Uterus (tissue), 3 donors: ENCODE measurements at regions not wholly inside any gene's neighbourhood (a gene's known extent, or its start where the extent isn't known, plus 50 kb on each side); places are given as distances from the start of the nearest gene placed in this dataset.

Experiments used
- DNase-seq, 2 donors: peaks; one replicate each; pipeline ENCODE4 v3.0.0-alpha.2; 2019 to 2020
- H3K27ac ChIP-seq, 2 donors: fragments of 200-600 bp; sonication (generic); 1 replicate in 1 of 2; 2 replicates in 1 of 2; pipeline ENCODE4 v1.5.1; 2016 to 2018
- H3K27me3 ChIP-seq, 2 donors: fragments of 200-600 bp; sonication (generic); one replicate each; pipeline ENCODE4 v1.5.1; 2018 to 2019; ENCODE audit warnings: control low read depth in 1 of 2
- H3K36me3 ChIP-seq, 2 donors: fragments of 200-600 bp; sonication (generic); one replicate each; pipeline ENCODE4 v1.5.1; 2019; ENCODE audit warnings: control low read depth in 1 of 2
- H3K4me1 ChIP-seq, 2 donors: fragments of 200-600 bp; sonication (generic); one replicate each; pipeline ENCODE4 v1.5.1; 2018 to 2019; ENCODE audit warnings: control low read depth in 1 of 2
- H3K4me3 ChIP-seq, 2 donors: fragments of 200-600 bp; sonication (generic); 1 replicate in 1 of 2; 2 replicates in 1 of 2; pipeline ENCODE4 v1.5.1; 2018 to 2019; ENCODE audit warnings: mild to moderate bottlenecking in 1 of 2
- H3K9me3 ChIP-seq, 2 donors: fragments of 200-600 bp; sonication (generic); one replicate each; pipeline ENCODE4 v1.5.1; 2019; ENCODE audit warnings: control low read depth in 1 of 2
- POLR2A ChIP-seq, 2 donors: fragments of 450-650 bp; IDR thresholded peaks; one replicate each; pipeline ENCODE4 v1.6.1; 2016; ENCODE audit warnings: antibody characterized with exemption in 2 of 2, mild to moderate bottlenecking in 1 of 2, moderate library complexity in 1 of 2
- intact Hi-C: fragments of 100-400 bp; cut with DNase I; formaldehyde crosslinking; loops from one replicate; pipeline ENCODE4 v1.15.1; 2023; ENCODE audit warnings: low total_unique reads
- TF ChIP-seq, protein P1 (sequence below), 4 experiments: fragments of 200-600 bp in 2 of 4; fragments of 450-650 bp in 2 of 4; sonication (generic) in 2 of 4; IDR thresholded peaks; one replicate each; pipeline ENCODE4 v1.5.1; 2016 to 2019; ENCODE audit warnings: antibody characterized with exemption in 4 of 4, mild to moderate bottlenecking in 2 of 4, moderate library complexity in 1 of 4
- donor health status: DM: yes; HTN: yes; CAD: no.

GRCh38 chr7:156094350-156095146, 282.3 kb upstream of the SHH start:
- Histone ChIP-seq H3K9me3 (no peaks in the 10 kb centered on the region), H3K4me1 (no peaks in the 10 kb centered on the region), H3K36me3 (no peaks in the 10 kb centered on the region), H3K27me3 (no peaks in the 10 kb centered on the region), H3K27ac (no peak overlapping the region), H3K4me3 (no peak overlapping the region)
- no peak for TF ChIP-seq POLR2A (IDR thresholded peaks at IDR 0.05)
- TF ChIP-seq, protein P1, sequence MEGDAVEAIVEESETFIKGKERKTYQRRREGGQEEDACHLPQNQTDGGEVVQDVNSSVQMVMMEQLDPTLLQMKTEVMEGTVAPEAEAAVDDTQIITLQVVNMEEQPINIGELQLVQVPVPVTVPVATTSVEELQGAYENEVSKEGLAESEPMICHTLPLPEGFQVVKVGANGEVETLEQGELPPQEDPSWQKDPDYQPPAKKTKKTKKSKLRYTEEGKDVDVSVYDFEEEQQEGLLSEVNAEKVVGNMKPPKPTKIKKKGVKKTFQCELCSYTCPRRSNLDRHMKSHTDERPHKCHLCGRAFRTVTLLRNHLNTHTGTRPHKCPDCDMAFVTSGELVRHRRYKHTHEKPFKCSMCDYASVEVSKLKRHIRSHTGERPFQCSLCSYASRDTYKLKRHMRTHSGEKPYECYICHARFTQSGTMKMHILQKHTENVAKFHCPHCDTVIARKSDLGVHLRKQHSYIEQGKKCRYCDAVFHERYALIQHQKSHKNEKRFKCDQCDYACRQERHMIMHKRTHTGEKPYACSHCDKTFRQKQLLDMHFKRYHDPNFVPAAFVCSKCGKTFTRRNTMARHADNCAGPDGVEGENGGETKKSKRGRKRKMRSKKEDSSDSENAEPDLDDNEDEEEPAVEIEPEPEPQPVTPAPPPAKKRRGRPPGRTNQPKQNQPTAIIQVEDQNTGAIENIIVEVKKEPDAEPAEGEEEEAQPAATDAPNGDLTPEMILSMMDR (IDR thresholded peaks at IDR 0.05): no peak
- no peak for DNase-seq
- intact Hi-C loops: no loop called here

DNA sequence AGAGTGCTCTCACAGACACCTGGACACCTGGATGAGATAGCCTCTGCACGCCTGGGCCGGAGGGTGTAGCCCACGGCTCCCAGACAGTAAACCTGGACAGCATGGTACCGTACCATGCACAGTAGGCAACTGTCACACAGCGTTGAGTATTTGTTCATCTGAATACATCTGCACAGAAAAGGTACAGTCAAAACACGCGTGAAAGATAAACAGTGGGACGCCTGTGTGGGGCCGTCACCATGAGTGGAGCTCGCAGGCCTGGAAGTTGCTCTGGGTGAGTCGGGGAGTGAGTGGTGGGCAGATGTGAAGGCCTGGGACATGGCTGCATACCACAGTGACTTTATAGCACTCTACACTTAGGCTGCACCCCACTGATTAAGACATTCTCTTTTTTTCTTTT, 280.0 kb upstream of the SHH start:
- H3K9me3 ChIP-seq: no peaks in the 10 kb centered on the region

DNA sequence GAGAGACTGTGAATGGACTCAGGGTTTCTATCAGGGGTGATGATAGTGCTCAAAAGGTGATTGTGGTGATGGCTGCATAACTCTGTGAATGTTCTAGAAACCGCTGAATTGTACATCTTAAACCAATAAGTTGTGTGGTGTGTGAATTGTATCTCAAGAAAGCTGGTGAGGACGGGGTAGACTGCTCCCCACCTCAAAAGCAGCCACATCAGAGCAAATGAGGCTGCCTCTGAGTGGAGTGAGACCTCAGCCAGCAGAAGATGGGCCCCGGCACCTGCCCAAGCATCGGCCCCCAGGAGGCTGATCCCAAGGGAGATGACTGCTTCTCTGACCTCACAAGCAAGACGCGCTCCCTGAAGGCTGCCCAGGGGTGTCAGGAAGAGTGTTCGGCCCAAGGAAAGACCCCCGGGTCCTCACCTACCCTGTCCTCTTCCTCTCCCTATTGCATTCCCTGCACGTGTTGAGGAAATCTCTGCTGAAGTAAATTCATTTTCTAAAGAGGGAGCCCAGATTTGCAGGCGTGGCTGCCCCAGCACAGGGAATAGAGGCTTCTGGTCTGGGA, 279.3 kb upstream of the SHH start:
- TF ChIP-seq, protein P1 (IDR thresholded peaks at IDR 0.05): no peak
- no peak for TF ChIP-seq POLR2A (IDR thresholded peaks at IDR 0.05)
- Histone ChIP-seq H3K36me3 (no peaks in the 10 kb centered on the region), H3K27me3 (no peaks in the 10 kb centered on the region), H3K27ac (no peak overlapping the region), H3K9me3 (no peaks in the 10 kb centered on the region), H3K4me1 (no peaks in the 10 kb centered on the region), H3K4me3 (no peak overlapping the region)
- no peak for DNase-seq
- intact Hi-C loops: no loop called here

More for the DNA sequence above, 280.0 kb upstream of the SHH start:
- Histone ChIP-seq H3K4me1 (no peaks in the 10 kb centered on the region), H3K36me3 (no peaks in the 10 kb centered on the region), H3K4me3 (no peak overlapping the region), H3K27ac (no peak overlapping the region), H3K27me3 (no peaks in the 10 kb centered on the region)
- TF ChIP-seq POLR2A (IDR thresholded peaks at IDR 0.05): no peak
- TF ChIP-seq, protein P1 (IDR thresholded peaks at IDR 0.05): no peak
- intact Hi-C loops: no loop called here
- DNase-seq: no peak

- Histone ChIP-seq H3K27me3 (no peaks in the 10 kb centered on the region), H3K4me3 (no peak overlapping the region), H3K27ac (no peak overlapping the region), H3K9me3 (no peaks in the 10 kb centered on the region), H3K4me1 (no peaks in the 10 kb centered on the region), H3K36me3 (no peaks in the 10 kb centered on the region)
- no peak for DNase-seq
- TF ChIP-seq, protein P1 (IDR thresholded peaks at IDR 0.05): no peak
- TF ChIP-seq POLR2A (IDR thresholded peaks at IDR 0.05): no peak
- intact Hi-C loops: no loop called here
Observed at GRCh38 chr7:156090988-156091387, 278.7 kb upstream of the SHH start.

DNA sequence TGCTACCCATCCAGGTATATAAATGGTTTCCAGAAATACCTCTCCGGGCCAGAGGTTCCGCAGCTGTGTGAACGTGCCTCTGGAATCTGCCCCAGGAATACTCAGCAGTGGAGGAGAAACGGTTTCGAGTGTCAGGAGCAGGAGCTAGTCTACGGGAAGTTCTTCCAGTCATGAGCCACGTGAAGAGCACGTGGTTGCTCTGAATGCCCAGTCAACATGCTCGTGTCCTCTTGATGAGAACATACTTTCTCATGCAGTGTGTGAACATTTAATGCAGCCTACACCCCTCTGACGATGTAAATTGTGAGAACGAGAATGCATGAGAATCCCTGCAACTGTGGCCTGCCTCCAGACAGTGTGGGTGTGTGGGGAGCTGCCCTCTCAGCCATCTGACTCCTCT, 277.0 kb upstream of the SHH start:
- H3K4me3 ChIP-seq: no peak overlapping the region
- no peak for DNase-seq
- H3K27ac ChIP-seq: no peak overlapping the region
- H3K9me3 ChIP-seq: no peaks in the 10 kb centered on the region
- no peaks in the 10 kb centered on the region for H3K36me3 ChIP-seq
- intact Hi-C loops: no loop called here
- H3K27me3 ChIP-seq: no peaks in the 10 kb centered on the region
- TF ChIP-seq, protein P1 (IDR thresholded peaks at IDR 0.05): no peak
- TF ChIP-seq POLR2A (IDR thresholded peaks at IDR 0.05): no peak
- no peaks in the 10 kb centered on the region for H3K4me1 ChIP-seq
